ENCODE measurements at regions not wholly inside any gene's neighbourhood (a gene's known extent, or its start where the extent isn't known, plus 50 kb on each side); places are given as distances from the start of the nearest gene placed in this dataset.

DNA sequence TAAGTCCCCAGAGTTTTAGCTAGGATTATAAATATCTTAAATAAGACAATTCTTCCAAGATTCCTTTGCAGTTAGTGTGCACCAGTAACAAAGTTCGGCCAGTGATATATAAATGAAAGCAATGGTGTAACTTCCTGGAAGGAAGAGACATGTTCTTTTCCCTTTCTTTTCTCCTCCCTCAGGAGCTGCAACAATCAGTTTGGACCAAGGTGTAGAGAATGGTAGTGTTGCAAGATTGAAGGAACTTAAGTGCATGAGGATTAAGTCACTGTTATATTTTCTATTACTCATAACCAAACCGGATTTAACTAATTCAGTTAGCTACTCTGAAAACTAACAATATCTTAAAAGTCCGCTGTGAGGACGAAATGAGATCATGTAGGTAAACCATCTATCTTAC, 68.9 kb upstream of the KCNJ16 start:
- no peak for DNase-seq (ENCODE audit: low read depth, low spot score)

DNA sequence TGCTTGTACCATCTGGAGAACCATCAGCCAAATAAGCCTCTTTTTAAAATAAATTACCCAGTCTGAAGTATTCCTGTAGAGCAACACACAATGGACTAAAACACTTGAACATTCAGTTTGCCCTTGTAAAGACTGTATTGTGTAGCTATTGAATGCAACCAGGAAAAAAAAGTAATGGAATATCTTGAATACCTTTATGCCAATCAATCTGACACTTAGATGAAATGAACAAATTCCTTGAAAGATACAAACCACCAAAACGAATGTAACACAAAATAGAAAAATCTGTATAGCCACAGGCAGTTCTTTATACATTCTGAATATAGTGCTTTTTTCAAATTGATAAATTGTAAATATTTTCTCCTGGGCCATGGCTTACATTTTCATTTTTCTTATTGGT, 63.3 kb upstream of the KCNJ16 start:
- DNase-seq (ENCODE audit: low read depth, low spot score) = no peak

DNA sequence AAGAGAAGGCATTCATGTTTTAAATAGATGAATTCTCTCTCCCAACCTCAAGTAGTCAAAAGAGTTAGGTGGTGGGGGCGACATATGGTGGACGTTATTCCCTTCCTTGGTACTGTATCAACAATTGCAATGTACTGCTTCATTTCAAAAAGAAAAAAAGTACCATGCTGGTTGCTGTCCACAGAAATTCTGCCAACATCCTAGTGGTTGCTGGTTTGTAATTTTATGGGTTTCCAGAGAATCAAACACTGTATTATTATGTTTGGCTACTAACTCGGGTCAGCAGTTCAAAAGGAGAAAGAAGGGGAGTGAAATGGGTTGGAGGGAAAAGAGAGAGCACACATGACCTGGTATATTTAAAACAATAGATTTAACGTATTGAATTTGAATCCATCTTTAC, 61.1 kb upstream of the KCNJ16 start:
- no peak for DNase-seq (ENCODE audit: low read depth, low spot score)

DNA sequence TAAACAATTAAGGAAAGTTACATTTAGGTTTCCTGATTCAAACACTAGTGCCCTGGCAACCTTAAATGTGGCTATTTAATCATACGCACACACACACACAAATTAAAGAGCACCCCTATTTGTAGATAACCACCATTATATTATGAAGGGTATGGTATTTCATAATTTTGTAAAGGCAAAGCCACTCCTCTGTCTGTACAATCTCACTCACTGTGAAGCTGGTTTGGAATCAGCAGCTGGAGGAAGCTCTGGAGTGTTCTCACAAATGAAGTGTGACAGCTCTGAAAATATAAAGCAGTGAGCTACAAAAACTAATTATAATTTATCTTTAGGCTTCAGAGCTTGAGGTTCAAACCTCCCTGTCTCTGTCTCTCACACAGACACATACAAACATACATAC, 57.9 kb upstream of the KCNJ16 start:
- DNase-seq (ENCODE audit: low read depth, low spot score) = no peak

DNA sequence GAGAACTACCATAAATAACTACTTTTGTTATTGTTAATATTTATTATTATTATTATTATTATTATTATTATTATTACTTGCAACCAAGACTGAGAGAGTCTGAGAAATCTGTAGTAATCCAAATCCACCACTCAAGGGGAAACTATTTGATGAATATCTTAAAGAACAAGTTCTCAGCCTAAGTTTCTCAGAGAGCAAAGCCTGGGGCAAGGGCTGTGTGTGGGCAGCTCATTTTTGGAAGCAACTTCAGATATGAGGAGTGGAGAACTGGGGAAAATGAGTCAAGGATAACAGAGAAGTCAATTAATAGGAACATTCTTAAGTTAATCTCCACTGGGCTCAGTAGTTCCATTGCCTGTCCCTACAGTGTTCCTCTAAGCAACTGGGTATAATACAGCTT, 57.1 kb upstream of the KCNJ16 start:
- DNase-seq (ENCODE audit: low read depth, low spot score) = no peak

DNA sequence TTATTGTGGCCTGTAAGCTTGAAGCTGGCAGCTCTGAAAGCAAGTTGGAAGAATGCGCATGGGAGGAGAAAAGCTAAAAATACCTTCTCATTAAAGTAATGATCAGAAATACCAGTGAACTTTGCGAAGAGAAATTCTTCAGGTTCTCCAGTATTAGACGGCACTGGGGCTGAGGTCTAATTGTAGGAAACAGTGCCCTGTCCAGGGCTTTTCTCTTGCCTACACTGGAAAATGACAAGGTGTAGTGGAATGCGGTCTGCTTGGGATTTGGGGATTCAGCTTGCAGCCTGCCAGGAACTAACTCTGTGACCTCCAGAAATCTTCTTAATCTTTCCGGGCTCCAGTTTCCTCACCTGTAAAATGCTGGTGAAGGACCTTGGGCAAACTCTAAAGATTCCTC, 53.3 kb upstream of the KCNJ16 start:
- DNase-seq (ENCODE audit: low read depth, low spot score) = no peak

DNA sequence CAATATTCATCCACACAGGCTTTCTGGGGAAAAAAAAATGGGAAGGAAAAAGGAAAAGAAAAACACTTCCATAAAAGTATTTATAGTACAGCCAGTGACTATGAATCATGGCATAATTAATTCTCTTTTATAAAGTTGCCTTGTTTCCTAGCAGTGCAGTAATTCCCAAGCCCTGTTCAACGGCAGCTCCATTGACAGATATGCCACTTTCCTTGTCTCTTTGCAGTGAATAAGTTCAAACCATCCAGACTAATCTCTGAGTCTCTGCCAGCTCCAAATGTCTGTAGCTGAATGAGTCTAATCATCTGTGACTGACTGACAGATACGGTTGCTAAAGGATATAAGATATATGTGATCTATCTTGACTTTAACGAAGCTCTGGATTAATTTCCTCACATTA, 52.9 kb upstream of the KCNJ16 start:
- no peak for DNase-seq (ENCODE audit: low read depth, low spot score)

DNA sequence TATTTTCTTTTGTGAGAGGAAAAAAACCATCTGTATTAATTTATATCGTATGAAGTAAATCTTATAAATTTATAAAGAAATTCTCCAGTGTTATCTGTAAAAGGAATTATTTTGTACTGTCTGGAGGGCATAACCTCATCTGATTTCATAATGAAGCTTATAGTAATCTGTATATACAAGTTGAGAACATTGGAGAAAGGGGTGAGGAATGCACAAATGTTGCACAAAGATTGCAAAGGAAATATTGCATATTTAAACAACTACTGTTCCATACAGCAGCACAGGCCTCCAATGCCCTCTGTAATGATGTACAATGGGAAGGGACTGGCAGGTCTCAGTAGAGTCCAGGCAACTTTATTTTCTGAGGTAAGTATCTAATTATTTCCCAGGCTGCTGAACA, 50.8 kb upstream of the KCNJ16 start:
- DNase-seq (ENCODE audit: low read depth, low spot score) = no peak
